SU-DHL-6 (cell line): ENCODE measurements at regions not wholly inside any gene's neighbourhood (a gene's known extent, or its start where the extent isn't known, plus 50 kb on each side); places are given as distances from the start of the nearest gene placed in this dataset.

Experiments used
- H2AFZ ChIP-seq: fragments of 200-600 bp; sonication (generic); 2 replicates; pipeline ENCODE4 v1.6.1; 2014; ENCODE audit warnings: low read depth, mild to moderate bottlenecking, moderate library complexity, mixed read lengths, antibody characterized with exemption, low read length; ENCODE audit not compliant: severe bottlenecking
- H3F3A ChIP-seq: fragments of 200-600 bp; shearing (Covaris generic); 2 replicates; pipeline ENCODE4 v1.6.0; 2016; ENCODE audit warnings: antibody characterized with exemption, mild to moderate bottlenecking; ENCODE audit not compliant: insufficient read depth
- H3K27ac ChIP-seq: fragments of 200-600 bp; sonication (generic); 2 replicates; pipeline ENCODE4 v1.5.1; 2016; ENCODE audit warnings: low read depth, mild to moderate bottlenecking, low read length, moderate library complexity, mixed read lengths
- H3K27me3 ChIP-seq: fragments of 200-600 bp; sonication (generic), shearing (Covaris generic); 2 replicates; pipeline ENCODE4 v1.6.0; 2014; ENCODE audit warnings: mild to moderate bottlenecking, low read length
- H3K36me3 ChIP-seq: fragments of 200-600 bp; sonication (generic); 2 replicates; pipeline ENCODE4 v1.6.1; 2014; ENCODE audit warnings: mild to moderate bottlenecking, low read length, mixed read lengths
- H3K4me2 ChIP-seq: fragments of 300-600, 200-600 bp; shearing (Covaris generic), sonication (generic); 2 replicates; pipeline ENCODE4 v1.6.0; 2014; ENCODE audit warnings: low read length, low read depth, mild to moderate bottlenecking; ENCODE audit not compliant: poor library complexity, severe bottlenecking
- H3K4me3 ChIP-seq: fragments of 200-600 bp; sonication (generic); 2 replicates; pipeline ENCODE4 v1.5.1; 2014; ENCODE audit warnings: antibody characterized with exemption, low read length, mild to moderate bottlenecking, mixed read lengths; ENCODE audit not compliant: insufficient read depth, poor library complexity, severe bottlenecking
- H3K79me2 ChIP-seq: fragments of 200-600 bp; sonication (generic); 2 replicates; pipeline ENCODE4 v1.6.1; 2014; ENCODE audit warnings: mild to moderate bottlenecking, low read length, moderate library complexity; ENCODE audit not compliant: insufficient read depth
- H3K9ac ChIP-seq: fragments of 200-600 bp; sonication (generic); 2 replicates; pipeline ENCODE4 v1.7.0; 2014; ENCODE audit warnings: mild to moderate bottlenecking, low read length
- H3K9me2 ChIP-seq: fragments of 200-600 bp; sonication (generic); replicated peaks from 2 replicates; pipeline ENCODE4 v1.6.1; 2014; ENCODE audit warnings: low read length; ENCODE audit not compliant: insufficient read depth
- H3K9me3 ChIP-seq: fragments of 200-600 bp; sonication (generic); 2 replicates; pipeline ENCODE4 v1.6.1; 2014; ENCODE audit warnings: low read length, mixed read lengths; ENCODE audit not compliant: insufficient read depth
- H4K20me1 ChIP-seq: fragments of 200-600 bp; sonication (generic); 2 replicates; pipeline ENCODE4 v1.6.1; 2014; ENCODE audit warnings: low read depth, mild to moderate bottlenecking, antibody characterized with exemption, low read length, moderate library complexity, mixed read lengths
- EZH2phosphoT487 ChIP-seq: fragments of 200-600 bp; sonication (generic), shearing (Covaris generic); conservative IDR thresholded peaks from 2 replicates; pipeline ENCODE4 v1.6.1; 2018; ENCODE audit warnings: mild to moderate bottlenecking, antibody characterized with exemption, low read length, moderate library complexity, mixed read lengths
- TF ChIP-seq, protein P1 (sequence below): fragments of 200-600 bp; sonication (generic); IDR thresholded peaks from one replicate; pipeline ENCODE4 v1.5.1; 2017; ENCODE audit warnings: antibody characterized with exemption, mild to moderate bottlenecking, low read length, moderate library complexity; ENCODE audit not compliant: insufficient read depth, poor library complexity, severe bottlenecking

DNA sequence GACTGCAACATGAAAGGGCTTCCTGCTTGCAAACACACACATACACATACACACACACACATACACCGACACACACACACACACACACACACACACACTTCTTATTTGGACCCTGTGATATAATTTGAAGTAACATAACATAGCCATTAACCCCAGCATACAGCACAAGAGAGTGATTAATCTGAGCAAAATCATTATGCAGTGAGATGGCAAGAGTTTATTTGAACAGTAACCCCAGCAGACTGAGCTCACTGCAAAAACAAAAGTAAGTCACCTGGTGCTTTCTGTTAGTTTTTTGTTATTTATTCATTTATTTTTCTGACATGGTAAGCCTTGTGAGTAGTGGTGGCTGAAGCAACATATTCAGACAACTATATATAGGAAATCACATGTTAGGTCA is 93.7 kb downstream of the NOL4 start:
- no peaks in the 10 kb centered on the region for H3K79me2 ChIP-seq
- TF ChIP-seq, protein P1, sequence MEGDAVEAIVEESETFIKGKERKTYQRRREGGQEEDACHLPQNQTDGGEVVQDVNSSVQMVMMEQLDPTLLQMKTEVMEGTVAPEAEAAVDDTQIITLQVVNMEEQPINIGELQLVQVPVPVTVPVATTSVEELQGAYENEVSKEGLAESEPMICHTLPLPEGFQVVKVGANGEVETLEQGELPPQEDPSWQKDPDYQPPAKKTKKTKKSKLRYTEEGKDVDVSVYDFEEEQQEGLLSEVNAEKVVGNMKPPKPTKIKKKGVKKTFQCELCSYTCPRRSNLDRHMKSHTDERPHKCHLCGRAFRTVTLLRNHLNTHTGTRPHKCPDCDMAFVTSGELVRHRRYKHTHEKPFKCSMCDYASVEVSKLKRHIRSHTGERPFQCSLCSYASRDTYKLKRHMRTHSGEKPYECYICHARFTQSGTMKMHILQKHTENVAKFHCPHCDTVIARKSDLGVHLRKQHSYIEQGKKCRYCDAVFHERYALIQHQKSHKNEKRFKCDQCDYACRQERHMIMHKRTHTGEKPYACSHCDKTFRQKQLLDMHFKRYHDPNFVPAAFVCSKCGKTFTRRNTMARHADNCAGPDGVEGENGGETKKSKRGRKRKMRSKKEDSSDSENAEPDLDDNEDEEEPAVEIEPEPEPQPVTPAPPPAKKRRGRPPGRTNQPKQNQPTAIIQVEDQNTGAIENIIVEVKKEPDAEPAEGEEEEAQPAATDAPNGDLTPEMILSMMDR: no peak
- TF ChIP-seq EZH2phosphoT487: no peak

DNA sequence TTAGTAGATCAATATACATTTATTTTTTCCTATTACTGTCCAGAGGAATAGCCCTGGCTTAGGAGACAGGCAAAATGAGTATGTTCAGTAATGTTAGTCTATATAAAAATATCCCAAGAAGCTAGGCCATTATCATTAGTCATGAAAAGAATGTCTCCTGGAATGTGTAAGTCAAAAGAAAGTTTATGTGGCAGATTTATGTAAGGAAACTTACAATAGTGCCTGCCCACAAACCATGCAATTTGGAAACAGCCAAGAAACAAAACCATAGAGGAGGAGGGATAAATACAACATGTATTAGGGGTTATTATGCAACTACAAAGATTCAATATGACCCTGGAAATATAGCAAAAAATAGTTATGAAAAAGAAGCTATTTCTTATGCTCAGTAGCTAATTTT is 96.3 kb downstream of the NOL4 start:
- Histone ChIP-seq H3K4me3 (no peak overlapping the region), H3F3A (no peaks in the 10 kb centered on the region), H4K20me1 (no peaks in the 10 kb centered on the region), H3K27me3 (no peaks in the 10 kb centered on the region), H3K36me3 (no peaks in the 10 kb centered on the region), H3K9me2 (no peaks in the 10 kb centered on the region), H3K79me2 (no peaks in the 10 kb centered on the region), H3K27ac (no peak overlapping the region), H3K9ac (no peak overlapping the region), H3K9me3 (no peaks in the 10 kb centered on the region), H2AFZ (no peak overlapping the region), H3K4me2 (no peak overlapping the region)
- no peak for TF ChIP-seq EZH2phosphoT487
- TF ChIP-seq, protein P1: no peak

More for the DNA sequence above, 93.7 kb downstream of the NOL4 start:
- Histone ChIP-seq H3K4me2 (no peak overlapping the region), H2AFZ (no peak overlapping the region), H3K9me3 (no peaks in the 10 kb centered on the region), H3K9me2 (no peaks in the 10 kb centered on the region), H3K27me3 (no peaks in the 10 kb centered on the region), H3F3A (no peaks in the 10 kb centered on the region), H3K9ac (no peak overlapping the region), H3K4me3 (no peak overlapping the region), H4K20me1 (no peaks in the 10 kb centered on the region), H3K27ac (no peak overlapping the region), H3K36me3 (no peaks in the 10 kb centered on the region)

DNA sequence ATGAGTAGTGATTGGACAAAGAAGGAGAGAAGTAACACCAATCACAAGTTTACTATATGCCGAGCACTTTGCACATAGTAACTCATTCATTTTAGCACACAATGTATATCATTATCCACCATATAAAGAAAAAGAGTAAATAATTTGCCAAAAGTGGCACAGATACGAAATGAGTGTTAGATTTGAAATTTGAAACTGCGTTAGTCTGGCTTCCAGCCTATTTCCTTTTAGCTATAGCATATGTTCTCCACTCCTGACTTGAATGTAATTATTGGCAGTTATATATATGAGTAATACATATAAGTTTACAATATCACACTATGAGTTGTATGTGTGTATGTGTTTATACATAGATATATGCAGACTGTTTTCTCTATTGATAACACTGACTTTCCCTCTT is 98.6 kb downstream of the NOL4 start:
- Histone ChIP-seq H3K36me3 (no peaks in the 10 kb centered on the region), H3K27ac (no peak overlapping the region), H3K79me2 (no peaks in the 10 kb centered on the region), H4K20me1 (no peaks in the 10 kb centered on the region), H3K4me2 (no peak overlapping the region), H2AFZ (no peak overlapping the region), H3K9me3 (no peaks in the 10 kb centered on the region), H3K9me2 (no peaks in the 10 kb centered on the region), H3K9ac (no peak overlapping the region), H3K27me3 (no peaks in the 10 kb centered on the region), H3K4me3 (no peak overlapping the region), H3F3A (no peaks in the 10 kb centered on the region)
- TF ChIP-seq, protein P1: no peak
- TF ChIP-seq EZH2phosphoT487: no peak
